ENCODE measurements at regions not wholly inside any gene's neighbourhood (a gene's known extent, or its start where the extent isn't known, plus 50 kb on each side); places are given as distances from the start of the nearest gene placed in this dataset.

- intact Hi-C loops (cut with micrococcal nuclease) = no loop called here
- H4K20me1 ChIP-seq (replicated peaks; ENCODE audit: control insufficient read depth, insufficient read depth, low read length) = no peaks in the 10 kb centered on the region
- no peak overlapping the region for H3K9ac ChIP-seq (ENCODE audit: insufficient read depth in 1 of 2, low read depth in 2 of 2, low read length in 2 of 2)
- no peak overlapping the region for H3K4me2 ChIP-seq (ENCODE audit: insufficient read depth, low read length)
- no peaks in the 10 kb centered on the region for H3K9me1 ChIP-seq (ENCODE audit: control insufficient read depth, insufficient read depth, low read length)
- no peaks in the 10 kb centered on the region for H3K27me3 ChIP-seq (ENCODE audit: control insufficient read depth in 2 of 2, insufficient read depth in 2 of 2, low read length in 2 of 2)
- H2AFZ ChIP-seq (ENCODE audit: low read depth, low read length) = peak overlapping the region; percentile 56; the same call in 1 of the 2 replicates
- DNase-seq (ENCODE audit: extremely low read depth in 1 of 4, low spot score in 3 of 4) = no peak
- H3K4me1 ChIP-seq (replicated peaks in 1 of 2; ENCODE audit: control insufficient read depth in 2 of 2, insufficient read depth in 2 of 2, low read length in 2 of 2) = peaks cover 0 to 7% of the 10 kb centered on the region in 2 experiments; a peak in 2 of 5 replicates
- H3K36me3 ChIP-seq (ENCODE audit: control insufficient read depth, insufficient read depth, low read length) = no peaks in the 10 kb centered on the region
- POLR2A ChIA-PET = no interaction called here
- no peak overlapping the region for H3K4me3 ChIP-seq
- no peaks in the 10 kb centered on the region for H3K79me2 ChIP-seq (ENCODE audit: control insufficient read depth, insufficient read depth, low read length)
- no TSS peak for BruUV-seq (replicated peaks)
- in situ Hi-C loops (cut with MboI) = no loop called here
- H3K9me3 ChIP-seq (replicated peaks; ENCODE audit: control insufficient read depth, insufficient read depth, low read depth, low read length) = no peaks in the 10 kb centered on the region; the same call in 1 of the 2 replicates
- no peak for FAIRE-seq
- WGBS (ENCODE audit: insufficient coverage, low coverage, missing lambda C conversion rate) = 79% methylated on average over 9 of the region's 9 CpGs
- no peak overlapping the region for H3K27ac ChIP-seq (ENCODE audit: extremely low read depth, low read depth, low read length)
- ATAC-seq = no peak
- CTCF ChIA-PET (ENCODE audit: low intra/inter-chr PET ratio) = no interaction called here
- no peak for TF ChIP-seq MCM7 (IDR thresholded peaks at IDR 0.05)
- no peak for TF ChIP-seq ZNF644 (tag; IDR thresholded peaks at IDR 0.05; ENCODE audit: low read depth)
- no peak for TF ChIP-seq ATF3 (IDR thresholded peaks at IDR 0.05)
- no peak for TF ChIP-seq ATF3 (CRISPR knock-in tag; conservative IDR thresholded peaks at IDR 0.05)
- TF ChIP-seq RBM34 (IDR thresholded peaks at IDR 0.05; ENCODE audit: borderline replicate concordance, insufficient read depth, low read length) = no peak
- TF ChIP-seq MTA2 (IDR thresholded peaks at IDR 0.05; ENCODE audit: low read depth) = no peak
- TF ChIP-seq TBP (optimal IDR thresholded peaks at IDR 0.05; ENCODE audit: low read depth, low read length) = no peak
- TF ChIP-seq IRF2 (CRISPR knock-in tag; IDR thresholded peaks at IDR 0.05) = no peak
- no peak for TF ChIP-seq REST (IDR thresholded peaks at IDR 0.05; ENCODE audit: borderline replicate concordance)
- TF ChIP-seq REST (CRISPR knock-in tag; IDR thresholded peaks at IDR 0.05; ENCODE audit: low read depth) = no peak
- TF ChIP-seq MYBL2 (IDR thresholded peaks at IDR 0.05; ENCODE audit: low read depth) = no peak
- TF ChIP-seq MYBL2 (CRISPR knock-in tag; IDR thresholded peaks at IDR 0.05; ENCODE audit: borderline replicate concordance) = no peak
- TF ChIP-seq MAFG (tag; conservative IDR thresholded peaks at IDR 0.05) = no peak
- no peak for TF ChIP-seq TRIM24 (IDR thresholded peaks at IDR 0.05)
These were observed 180.2 kb upstream of the CDIN1 start for GRCh38 chr15:36399276-36399675.
